GM19395 (cell line): ENCODE measurements at regions not wholly inside any gene's neighbourhood (a gene's known extent, or its start where the extent isn't known, plus 50 kb on each side); places are given as distances from the start of the nearest gene placed in this dataset.
A peak's percentile ranks its signal among the peaks of the same experiment; 100 is the strongest.

Experiments
- ATAC-seq: cut with Tn5 transposase; IDR thresholded peaks from one replicate; pipeline ENCODE4 v1.9.1; 2021; ENCODE audit warnings: mild to moderate bottlenecking, moderate library complexity; ENCODE audit not compliant: unreplicated experiment

- no peak for ATAC-seq
These were observed 1615.2 kb upstream of the ACVR2A start for GRCh38 chr2:146229508-146230155.

GRCh38 chr2:146228466-146229058, 1616.3 kb upstream of the ACVR2A start:
- peak; percentile 71 for ATAC-seq

GRCh38 chr2:146228020-146228393, 1616.8 kb upstream of the ACVR2A start:
- peak; percentile 6 for ATAC-seq

GRCh38 chr2:146227152-146228019, 1617.4 kb upstream of the ACVR2A start:
- ATAC-seq = no peak

- ATAC-seq = no peak
These were observed 1618.8 kb upstream of the ACVR2A start for GRCh38 chr2:146226077-146226476.

- no peak for ATAC-seq
These were observed 1623.0 kb upstream of the ACVR2A start for GRCh38 chr2:146221826-146222225.

- no peak for ATAC-seq
These were observed 1623.9 kb upstream of the ACVR2A start for GRCh38 chr2:146220957-146221356.

- ATAC-seq = no peak
These were observed 1630.4 kb upstream of the ACVR2A start for GRCh38 chr2:146214394-146214929.

- no peak for ATAC-seq
These were observed 1631.2 kb upstream of the ACVR2A start for GRCh38 chr2:146213674-146214073.

GRCh38 chr2:146212602-146213001, 1632.2 kb upstream of the ACVR2A start:
- ATAC-seq = no peak

- ATAC-seq = no peak
These were observed 1635.0 kb upstream of the ACVR2A start for GRCh38 chr2:146209842-146210275.

- ATAC-seq = no peak
These were observed 1636.9 kb upstream of the ACVR2A start for GRCh38 chr2:146207901-146208300.

GRCh38 chr2:146207417-146207816, 1637.4 kb upstream of the ACVR2A start:
- ATAC-seq = no peak

GRCh38 chr2:146203064-146203624, 1641.7 kb upstream of the ACVR2A start:
- no peak for ATAC-seq

- ATAC-seq = no peak
These were observed 1651.2 kb upstream of the ACVR2A start for GRCh38 chr2:146193619-146194018.

GRCh38 chr2:146189541-146189940, 1655.3 kb upstream of the ACVR2A start:
- ATAC-seq = no peak

- no peak for ATAC-seq
These were observed 1654.0 kb upstream of the ZEB2 start for GRCh38 chr2:146173934-146174333.

- no peak for ATAC-seq
These were observed 1641.5 kb upstream of the ZEB2 start for GRCh38 chr2:146161256-146161882.

GRCh38 chr2:146158072-146158674, 1638.3 kb upstream of the ZEB2 start:
- ATAC-seq = no peak

- no peak for ATAC-seq
These were observed 1627.6 kb upstream of the ZEB2 start for GRCh38 chr2:146147448-146148012.
